ENCODE measurements at regions not wholly inside any gene's neighbourhood (a gene's known extent, or its start where the extent isn't known, plus 50 kb on each side); places are given as distances from the start of the nearest gene placed in this dataset.

DNA sequence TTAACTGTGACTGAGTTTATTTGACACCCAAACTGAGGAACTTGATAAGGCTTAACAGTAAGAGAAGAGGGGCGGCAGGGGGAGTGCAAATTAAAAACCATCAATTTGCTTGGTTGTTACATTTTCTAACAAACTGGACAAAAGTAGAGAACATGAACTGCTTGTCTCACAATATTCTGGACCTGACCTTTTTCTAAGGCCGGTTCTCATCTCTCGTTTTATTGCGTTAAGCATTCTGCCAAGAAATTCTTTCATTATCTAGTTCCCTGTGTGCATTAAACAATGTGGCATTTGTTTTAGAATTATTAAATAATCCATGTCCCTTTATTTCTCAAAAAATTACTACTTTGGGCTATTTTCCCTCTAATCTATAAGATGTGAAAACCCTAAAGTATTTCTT lies 565.2 kb upstream of the PKDCC start:
- no peaks in the 10 kb centered on the region for H3K36me3 ChIP-seq
- TF ChIP-seq CTCF (IDR thresholded peaks at IDR 0.05) (no peak), POLR2A (IDR thresholded peaks at IDR 0.05) (no peak)
- intact Hi-C loops (cut with DNase I), result no loop called here
- no peak for DNase-seq
- no peaks in the 10 kb centered on the region for H3K4me1 ChIP-seq
- no peaks in the 10 kb centered on the region for H3K27me3 ChIP-seq
- H3K9me3 ChIP-seq, result no peaks in the 10 kb centered on the region
- no peak overlapping the region for H3K27ac ChIP-seq
- no peak overlapping the region for H3K4me3 ChIP-seq
- WGBS, 2 donors, result 51 to 70% methylated on average over 4 of the region's 4 CpGs

GRCh38 chr2:41483226-41483625 lies 564.6 kb upstream of the PKDCC start:
- no peak overlapping the region for H3K4me3 ChIP-seq
- no peaks in the 10 kb centered on the region for H3K27me3 ChIP-seq
- H3K27ac ChIP-seq, result no peak overlapping the region
- DNase-seq, result no peak
- intact Hi-C loops (cut with DNase I), result no loop called here
- no peaks in the 10 kb centered on the region for H3K4me1 ChIP-seq
- no peak for TF ChIP-seq CTCF (IDR thresholded peaks at IDR 0.05)
- no peak for TF ChIP-seq POLR2A (IDR thresholded peaks at IDR 0.05)
- H3K36me3 ChIP-seq, result no peaks in the 10 kb centered on the region
- WGBS, 2 donors, result 65 to 88% methylated on average over 2 of the region's 2 CpGs
- H3K9me3 ChIP-seq, result no peaks in the 10 kb centered on the region

- intact Hi-C loops (cut with DNase I), result no loop called here
- Histone ChIP-seq H3K4me3 (no peak overlapping the region), H3K9me3 (no peaks in the 10 kb centered on the region), H3K4me1 (no peaks in the 10 kb centered on the region), H3K27ac (no peak overlapping the region), H3K27me3 (no peaks in the 10 kb centered on the region), H3K36me3 (no peaks in the 10 kb centered on the region)
- 47 to 62% methylated on average over 7 of the region's 7 CpGs for WGBS, 2 donors
- DNase-seq, result no peak
- TF ChIP-seq CTCF (IDR thresholded peaks at IDR 0.05) (no peak), POLR2A (IDR thresholded peaks at IDR 0.05) (no peak)
Measured at GRCh38 chr2:41483982-41484857, 563.6 kb upstream of the PKDCC start.

DNA sequence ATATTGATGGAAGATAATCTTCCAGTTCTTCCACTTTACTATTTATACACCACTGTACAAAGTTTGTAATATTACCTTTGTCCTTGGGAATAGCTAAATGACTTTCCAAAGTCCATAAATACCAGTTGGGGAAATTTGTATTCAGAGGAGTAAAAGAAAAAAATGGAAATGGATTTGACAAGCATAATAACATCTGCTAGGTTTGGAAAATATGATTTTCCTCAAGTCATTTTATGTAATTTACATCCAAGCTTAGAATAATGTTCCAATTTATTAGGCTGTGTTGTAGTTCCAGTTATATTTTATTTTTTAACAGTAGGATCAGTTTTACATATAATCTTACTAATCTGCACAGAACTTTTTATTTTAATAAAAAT lies 563.0 kb upstream of the PKDCC start:
- H3K4me1 ChIP-seq, result no peaks in the 10 kb centered on the region
- no peak overlapping the region for H3K4me3 ChIP-seq
- no peaks in the 10 kb centered on the region for H3K9me3 ChIP-seq
- no peaks in the 10 kb centered on the region for H3K36me3 ChIP-seq
- H3K27me3 ChIP-seq, result no peaks in the 10 kb centered on the region
- no peak overlapping the region for H3K27ac ChIP-seq
- DNase-seq, result no peak
- intact Hi-C loops (cut with DNase I), result no loop called here
- no peak for TF ChIP-seq POLR2A (IDR thresholded peaks at IDR 0.05)
- no peak for TF ChIP-seq CTCF (IDR thresholded peaks at IDR 0.05)

- Histone ChIP-seq H3K4me1 (no peaks in the 10 kb centered on the region), H3K4me3 (no peak overlapping the region), H3K36me3 (no peaks in the 10 kb centered on the region), H3K9me3 (no peaks in the 10 kb centered on the region), H3K27ac (no peak overlapping the region), H3K27me3 (no peaks in the 10 kb centered on the region)
- TF ChIP-seq POLR2A (IDR thresholded peaks at IDR 0.05) (no peak), CTCF (IDR thresholded peaks at IDR 0.05) (no peak)
- intact Hi-C loops (cut with DNase I), result no loop called here
- DNase-seq, result no peak
Measured at GRCh38 chr2:41486948-41487347, 560.9 kb upstream of the PKDCC start.

Data from esophagus squamous epithelium (tissue), 5 donors.